ENCODE measurements at regions not wholly inside any gene's neighbourhood (a gene's known extent, or its start where the extent isn't known, plus 50 kb on each side); places are given as distances from the start of the nearest gene placed in this dataset.
"Not testable (repeated sequence)": the region's sequence is repeated elsewhere in the genome, so short reads cannot be mapped to it uniquely, and the experiment has no call there.

GRCh38 chr20:26094498-26094897 is 397.8 kb upstream of the ZNF337 start:
- not testable (repeated sequence) for TF ChIP-seq ZNF232 (CRISPR knock-in tag; IDR thresholded peaks at IDR 0.05); PATZ1 (CRISPR knock-in tag; IDR thresholded peaks at IDR 0.05; ENCODE audit: borderline replicate concordance); ZFX (CRISPR knock-in tag; IDR thresholded peaks at IDR 0.05); CTCF (IDR thresholded peaks at IDR 0.05 in 2 of 3, conservative IDR thresholded peaks at IDR 0.05 in 1 of 3; ENCODE audit: insufficient read depth in 2 of 3, low read depth in 1 of 3, low read length in 3 of 3); RAD21 (CRISPR knock-in tag; conservative IDR thresholded peaks at IDR 0.05 in 1 of 2, IDR thresholded peaks at IDR 0.05 in 1 of 2); MAFK (IDR thresholded peaks at IDR 0.05; ENCODE audit: low read length); ZNF311 (CRISPR knock-in tag; IDR thresholded peaks at IDR 0.05)
